Transverse colon (tissue), 4 donors: ENCODE measurements at regions not wholly inside any gene's neighbourhood (a gene's known extent, or its start where the extent isn't known, plus 50 kb on each side); places are given as distances from the start of the nearest gene placed in this dataset.

ENCODE experiments used
- EP300 ChIP-seq: sonication (generic); formaldehyde crosslinking; IDR thresholded peaks from one replicate; pipeline ENCODE4 v1.6.1; 2017; ENCODE audit warnings: antibody characterized with exemption, low read depth
- POLR2A ChIP-seq: fragments of 450-650 bp; IDR thresholded peaks from one replicate; pipeline ENCODE4 v1.6.1; 2016; ENCODE audit warnings: antibody characterized with exemption, mild to moderate bottlenecking, moderate library complexity
- POLR2AphosphoS5 ChIP-seq, 3 donors: sonication (generic); formaldehyde crosslinking; IDR thresholded peaks; one replicate each; pipeline ENCODE4 v1.6.1; 2016; ENCODE audit warnings: antibody characterized with exemption in 3 of 3
- TF ChIP-seq, protein P1 (sequence below), 5 experiments: fragments of 200-600 bp in 3 of 5; fragments of 450-650 bp in 2 of 5; sonication (generic) in 3 of 5; IDR thresholded peaks; 1 replicate in 2 of 5; 2 replicates in 3 of 5; pipeline ENCODE4 v1.5.1; 2016 to 2017; ENCODE audit warnings: antibody characterized with exemption in 5 of 5, inconsistent platforms in 3 of 5, mild to moderate bottlenecking in 2 of 5, moderate library complexity in 1 of 5

DNA sequence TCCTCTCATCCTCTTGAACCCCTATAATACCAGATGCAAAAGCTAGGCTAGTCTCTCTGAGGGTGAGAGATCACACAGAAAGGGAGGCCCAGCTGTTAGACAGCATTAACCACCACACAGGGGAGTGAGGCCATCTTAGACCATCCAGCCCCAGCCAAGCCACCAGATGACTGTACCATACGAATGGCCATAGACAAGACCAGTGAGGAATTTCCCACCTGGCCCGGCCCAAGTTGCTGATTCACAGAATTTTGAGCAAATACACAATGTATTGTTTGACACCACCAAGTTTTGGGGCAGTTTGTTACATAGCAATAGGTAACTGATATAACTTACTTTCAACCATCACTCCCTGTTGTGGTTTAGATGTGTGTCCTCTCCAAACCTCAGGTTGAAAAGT lies 98.2 kb upstream of the CTNNA2 start:
- TF ChIP-seq EP300 (no peak), POLR2AphosphoS5 (IDR thresholded peaks at IDR 0.05) (no peak), POLR2A (no peak)
- TF ChIP-seq, protein P1, sequence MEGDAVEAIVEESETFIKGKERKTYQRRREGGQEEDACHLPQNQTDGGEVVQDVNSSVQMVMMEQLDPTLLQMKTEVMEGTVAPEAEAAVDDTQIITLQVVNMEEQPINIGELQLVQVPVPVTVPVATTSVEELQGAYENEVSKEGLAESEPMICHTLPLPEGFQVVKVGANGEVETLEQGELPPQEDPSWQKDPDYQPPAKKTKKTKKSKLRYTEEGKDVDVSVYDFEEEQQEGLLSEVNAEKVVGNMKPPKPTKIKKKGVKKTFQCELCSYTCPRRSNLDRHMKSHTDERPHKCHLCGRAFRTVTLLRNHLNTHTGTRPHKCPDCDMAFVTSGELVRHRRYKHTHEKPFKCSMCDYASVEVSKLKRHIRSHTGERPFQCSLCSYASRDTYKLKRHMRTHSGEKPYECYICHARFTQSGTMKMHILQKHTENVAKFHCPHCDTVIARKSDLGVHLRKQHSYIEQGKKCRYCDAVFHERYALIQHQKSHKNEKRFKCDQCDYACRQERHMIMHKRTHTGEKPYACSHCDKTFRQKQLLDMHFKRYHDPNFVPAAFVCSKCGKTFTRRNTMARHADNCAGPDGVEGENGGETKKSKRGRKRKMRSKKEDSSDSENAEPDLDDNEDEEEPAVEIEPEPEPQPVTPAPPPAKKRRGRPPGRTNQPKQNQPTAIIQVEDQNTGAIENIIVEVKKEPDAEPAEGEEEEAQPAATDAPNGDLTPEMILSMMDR (IDR thresholded peaks at IDR 0.05): no peak
